Retinal pigment epithelial cell (primary cell): ENCODE measurements at regions not wholly inside any gene's neighbourhood (a gene's known extent, or its start where the extent isn't known, plus 50 kb on each side); places are given as distances from the start of the nearest gene placed in this dataset.
"Not testable (repeated sequence)": the region's sequence is repeated elsewhere in the genome, so short reads cannot be mapped to it uniquely, and the experiment has no call there.

Experiments used
- DNase-seq: peaks from one replicate; pipeline ENCODE4 v3.0.0-alpha.2; 2010; ENCODE audit warnings: low read depth
- H3K4me3 ChIP-seq: 2 replicates; pipeline ENCODE4 v1.5.1; 2011; ENCODE audit warnings: mild to moderate bottlenecking, low read length, control low read depth, moderate library complexity
- TF ChIP-seq, protein P1 (sequence below): conservative IDR thresholded peaks from 2 replicates; pipeline ENCODE4 v1.5.1; 2011; ENCODE audit warnings: low read depth, low read length, control low read depth, inconsistent platforms

DNA sequence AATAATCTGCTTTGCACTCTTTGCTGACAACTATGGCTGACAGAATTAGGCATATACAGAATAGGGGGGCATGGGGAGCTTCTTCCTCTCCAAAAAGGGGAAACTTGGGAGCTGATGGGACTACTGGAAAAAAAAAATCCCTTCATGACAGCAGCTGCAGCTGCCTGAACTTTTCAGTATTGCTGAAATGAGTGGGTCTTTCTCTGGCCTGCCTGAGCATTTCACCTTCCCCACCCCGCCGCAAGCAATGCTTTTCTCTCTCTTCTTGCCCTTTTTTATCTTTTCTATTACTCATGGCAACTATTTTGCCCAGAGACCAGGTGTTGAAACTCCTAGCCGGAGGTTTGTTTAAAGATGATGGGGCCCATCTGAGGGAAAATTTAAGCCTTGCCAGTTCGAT lies 244.9 kb downstream of the SEMA3D start:
- TF ChIP-seq, protein P1, sequence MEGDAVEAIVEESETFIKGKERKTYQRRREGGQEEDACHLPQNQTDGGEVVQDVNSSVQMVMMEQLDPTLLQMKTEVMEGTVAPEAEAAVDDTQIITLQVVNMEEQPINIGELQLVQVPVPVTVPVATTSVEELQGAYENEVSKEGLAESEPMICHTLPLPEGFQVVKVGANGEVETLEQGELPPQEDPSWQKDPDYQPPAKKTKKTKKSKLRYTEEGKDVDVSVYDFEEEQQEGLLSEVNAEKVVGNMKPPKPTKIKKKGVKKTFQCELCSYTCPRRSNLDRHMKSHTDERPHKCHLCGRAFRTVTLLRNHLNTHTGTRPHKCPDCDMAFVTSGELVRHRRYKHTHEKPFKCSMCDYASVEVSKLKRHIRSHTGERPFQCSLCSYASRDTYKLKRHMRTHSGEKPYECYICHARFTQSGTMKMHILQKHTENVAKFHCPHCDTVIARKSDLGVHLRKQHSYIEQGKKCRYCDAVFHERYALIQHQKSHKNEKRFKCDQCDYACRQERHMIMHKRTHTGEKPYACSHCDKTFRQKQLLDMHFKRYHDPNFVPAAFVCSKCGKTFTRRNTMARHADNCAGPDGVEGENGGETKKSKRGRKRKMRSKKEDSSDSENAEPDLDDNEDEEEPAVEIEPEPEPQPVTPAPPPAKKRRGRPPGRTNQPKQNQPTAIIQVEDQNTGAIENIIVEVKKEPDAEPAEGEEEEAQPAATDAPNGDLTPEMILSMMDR, result no peak
- no peak for DNase-seq
- no peak overlapping the region for H3K4me3 ChIP-seq

DNA sequence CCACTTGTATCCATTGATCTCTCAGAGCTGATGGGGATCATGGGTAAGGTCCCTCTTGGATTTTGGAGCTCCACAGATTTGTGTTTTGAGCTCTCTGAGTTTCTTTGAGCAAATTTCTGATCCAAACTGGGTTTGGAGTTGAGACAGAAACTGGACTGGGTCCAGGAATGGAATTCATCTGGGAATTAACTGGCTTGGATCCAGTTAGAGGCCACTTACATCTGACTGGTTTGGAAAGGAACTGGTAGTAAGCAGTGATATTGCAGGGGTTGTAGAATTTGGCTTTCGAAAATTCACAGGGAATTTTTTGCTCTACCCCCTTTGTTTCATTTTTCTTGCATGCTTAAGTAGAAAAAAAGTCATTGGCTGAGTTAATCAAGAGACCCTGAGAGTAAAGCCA lies 245.6 kb downstream of the SEMA3D start:
- no peak overlapping the region for H3K4me3 ChIP-seq
- DNase-seq, result no peak
- TF ChIP-seq, protein P1, result no peak

DNA sequence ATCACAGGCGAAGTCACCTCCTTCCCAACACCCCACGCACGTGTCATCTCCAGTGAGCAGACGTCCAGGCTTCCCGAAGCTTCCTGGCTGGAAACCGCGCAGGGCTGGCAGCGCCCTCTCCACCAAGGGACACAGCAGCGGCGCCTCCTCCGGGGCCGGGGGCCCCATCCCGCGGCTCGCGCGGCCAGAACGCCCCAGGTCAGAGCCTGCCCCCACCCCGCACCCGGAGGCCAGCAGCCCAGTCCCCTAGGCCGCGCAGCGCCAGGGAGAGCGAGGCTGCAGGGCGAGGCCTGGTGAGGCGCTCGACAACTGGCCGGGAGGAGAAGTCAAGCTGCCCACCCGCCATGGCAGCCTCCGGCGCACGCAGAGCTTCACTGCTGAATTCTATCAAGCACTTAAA lies 247.0 kb downstream of the SEMA3D start:
- H3K4me3 ChIP-seq, result no peak overlapping the region
- DNase-seq, result no peak
- TF ChIP-seq, protein P1, result no peak

DNA sequence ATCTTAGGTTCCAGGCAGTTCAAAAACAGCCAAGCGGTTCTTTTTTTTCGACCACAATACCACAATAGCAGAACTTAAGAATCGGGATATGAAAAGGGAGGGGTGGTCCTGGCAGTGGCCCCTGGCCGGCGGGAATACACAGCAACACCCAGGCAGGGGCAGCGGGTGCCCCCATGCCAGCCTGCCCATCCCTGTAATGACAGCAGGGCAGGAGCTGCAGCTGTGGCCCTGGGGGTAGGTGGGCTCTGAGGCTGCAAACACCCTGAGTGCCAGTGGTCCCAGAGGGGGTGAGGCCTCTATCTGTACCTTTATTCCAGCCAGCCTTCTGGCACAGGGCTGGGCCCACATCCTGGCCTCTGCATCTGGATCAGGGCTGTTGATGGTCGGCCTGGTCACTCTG lies 247.4 kb downstream of the SEMA3D start:
- H3K4me3 ChIP-seq, result no peak overlapping the region
- no peak for DNase-seq
- TF ChIP-seq, protein P1, result no peak

DNA sequence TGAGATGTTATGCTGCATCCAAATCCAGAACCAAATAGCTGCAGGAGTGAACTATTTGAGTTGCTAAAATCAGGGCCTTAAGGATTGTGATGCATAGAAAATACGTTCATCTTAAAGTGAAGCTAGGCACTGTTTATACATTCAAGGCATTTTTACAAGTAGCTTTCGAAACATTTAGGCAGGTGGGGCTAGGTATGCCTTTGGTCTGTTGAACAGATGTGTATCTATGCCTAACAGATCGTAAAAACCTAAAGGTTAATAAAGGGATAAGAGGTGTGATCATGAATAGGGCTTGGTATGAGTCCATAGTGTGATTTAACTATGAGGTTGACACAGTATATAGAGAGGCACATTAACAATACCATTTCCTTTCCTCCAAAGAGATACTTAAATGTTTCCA lies 262.5 kb downstream of the SEMA3D start:
- no peak for DNase-seq
- TF ChIP-seq, protein P1, result no peak
- H3K4me3 ChIP-seq, result no peak overlapping the region

DNA sequence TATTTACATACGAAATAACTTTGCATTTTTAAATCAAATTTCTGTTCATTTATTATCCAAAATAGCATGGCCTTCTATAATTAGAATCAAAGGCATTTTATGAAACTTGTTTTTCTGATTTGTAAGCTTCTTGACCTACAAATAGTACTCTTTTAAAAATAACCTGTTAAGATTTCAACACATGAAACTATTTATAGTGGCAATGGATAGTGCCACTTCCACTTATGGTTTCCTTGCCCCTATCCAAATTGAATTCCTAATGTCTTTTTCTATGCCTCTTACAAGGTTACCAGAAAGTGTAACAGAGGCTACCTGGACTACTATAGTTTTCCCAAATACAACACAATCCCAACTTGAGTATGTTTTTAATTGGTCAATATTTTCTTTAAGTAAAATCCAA lies 263.5 kb downstream of the SEMA3D start:
- no peak for DNase-seq
- no peak overlapping the region for H3K4me3 ChIP-seq
- TF ChIP-seq, protein P1, result no peak

DNA sequence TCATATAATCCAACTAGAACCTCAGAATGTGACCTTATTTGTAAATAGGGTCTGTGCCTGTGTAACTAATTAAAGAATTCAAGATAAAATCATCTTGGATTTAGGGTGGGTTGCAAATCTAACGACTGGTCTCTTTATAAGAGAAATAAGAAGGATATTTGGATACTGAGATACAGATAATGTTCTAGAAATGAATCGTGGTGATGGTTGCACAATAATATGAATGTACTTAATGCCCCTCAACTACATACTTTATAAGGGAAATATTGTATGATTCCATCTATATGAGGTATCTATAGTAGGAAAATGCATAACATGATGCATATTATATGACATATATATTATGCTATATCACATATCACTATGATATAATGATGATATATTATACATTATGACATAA lies 265.7 kb downstream of the SEMA3D start:
- no peak for DNase-seq
- H3K4me3 ChIP-seq, result no peak overlapping the region
- TF ChIP-seq, protein P1, result no peak

DNA sequence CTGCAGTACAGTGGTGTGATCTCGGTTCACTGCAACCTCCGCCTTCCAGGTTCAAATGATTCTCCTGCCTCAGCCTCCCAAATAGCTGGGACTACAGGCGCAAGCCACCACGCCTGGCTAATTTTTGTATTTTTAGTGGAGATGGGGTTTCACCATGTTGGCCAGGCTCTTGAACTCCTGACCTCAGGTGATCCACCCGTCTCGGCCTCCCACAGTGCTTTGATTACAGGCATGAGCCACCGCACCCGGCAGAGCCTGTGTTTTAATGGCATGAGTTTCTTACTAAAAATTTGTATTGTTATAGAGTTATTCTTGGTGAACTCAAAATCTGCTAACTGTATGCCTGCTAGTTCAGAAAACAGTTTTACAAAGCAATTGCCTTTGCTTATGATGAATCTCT lies 269.9 kb downstream of the SEMA3D start:
- not testable (repeated sequence) for DNase-seq, H3K4me3 ChIP-seq
